ENCODE measurements at regions not wholly inside any gene's neighbourhood (a gene's known extent, or its start where the extent isn't known, plus 50 kb on each side); places are given as distances from the start of the nearest gene placed in this dataset.

- Histone ChIP-seq H3K36me3 (ENCODE audit: control insufficient read depth, insufficient read depth, low read length) (no peaks in the 10 kb centered on the region), H3K27ac (ENCODE audit: low read depth, low read length, severe bottlenecking) (no peak overlapping the region), H3K4me1 (ENCODE audit: control insufficient read depth, insufficient read depth, low read length, poor library complexity, severe bottlenecking) (no peaks in the 10 kb centered on the region), H3K4me3 (ENCODE audit: extremely low read depth, insufficient read depth, low read length, poor library complexity, severe bottlenecking) (no peak overlapping the region), H3K9me3 (ENCODE audit: control insufficient read depth, low read length) (no peaks in the 10 kb centered on the region)
- WGBS, 2 experiments (ENCODE audit: insufficient coverage in 2 of 2) = 94 to 100% methylated on average over 2 of the region's 4 CpGs
These were observed 260.4 kb downstream of the SLC4A3 start for GRCh38 chr2:219887870-219888269.

GRCh38 chr2:219893541-219893940, 266.1 kb downstream of the SLC4A3 start:
- Histone ChIP-seq H3K27ac (ENCODE audit: low read depth, low read length, severe bottlenecking) (no peak overlapping the region), H3K9me3 (ENCODE audit: control insufficient read depth, low read length) (no peaks in the 10 kb centered on the region), H3K4me1 (ENCODE audit: control insufficient read depth, insufficient read depth, low read length, poor library complexity, severe bottlenecking) (no peaks in the 10 kb centered on the region), H3K4me3 (ENCODE audit: extremely low read depth, insufficient read depth, low read length, poor library complexity, severe bottlenecking) (no peak overlapping the region), H3K36me3 (ENCODE audit: control insufficient read depth, insufficient read depth, low read length) (no peaks in the 10 kb centered on the region)
- 93 to 100% methylated on average over 2 of the region's 2 CpGs for WGBS, 2 experiments (ENCODE audit: insufficient coverage in 2 of 2)

DNA sequence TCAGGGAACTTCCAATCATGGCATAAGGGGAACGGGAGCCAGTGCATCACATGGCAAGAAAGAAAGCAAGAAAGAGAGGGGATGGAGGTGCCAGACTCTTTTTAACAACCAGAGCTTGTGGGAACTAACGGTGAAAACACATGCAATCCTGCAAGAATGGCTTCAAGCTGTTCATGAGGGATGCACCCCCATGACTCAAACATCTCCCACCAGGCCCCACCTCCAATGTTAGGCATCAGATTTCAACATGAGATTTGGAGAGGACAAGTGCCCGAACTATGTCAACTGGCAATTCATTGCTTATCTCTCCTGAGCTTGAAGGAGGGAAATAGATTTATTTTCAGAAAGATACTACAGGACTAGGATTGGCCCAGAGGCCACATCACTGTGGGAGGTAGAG, 270.0 kb downstream of the SLC4A3 start:
- no peaks in the 10 kb centered on the region for H3K9me3 ChIP-seq (ENCODE audit: control insufficient read depth, low read length)
- 65 to 89% methylated on average over 1 to 2 of the region's 3 CpGs for WGBS, 2 experiments (ENCODE audit: insufficient coverage in 2 of 2)
- no peaks in the 10 kb centered on the region for H3K36me3 ChIP-seq (ENCODE audit: control insufficient read depth, insufficient read depth, low read length)
- H3K4me1 ChIP-seq (ENCODE audit: control insufficient read depth, insufficient read depth, low read length, poor library complexity, severe bottlenecking) = no peaks in the 10 kb centered on the region
- no peak overlapping the region for H3K27ac ChIP-seq (ENCODE audit: low read depth, low read length, severe bottlenecking)
- H3K4me3 ChIP-seq (ENCODE audit: extremely low read depth, insufficient read depth, low read length, poor library complexity, severe bottlenecking) = no peak overlapping the region

DNA sequence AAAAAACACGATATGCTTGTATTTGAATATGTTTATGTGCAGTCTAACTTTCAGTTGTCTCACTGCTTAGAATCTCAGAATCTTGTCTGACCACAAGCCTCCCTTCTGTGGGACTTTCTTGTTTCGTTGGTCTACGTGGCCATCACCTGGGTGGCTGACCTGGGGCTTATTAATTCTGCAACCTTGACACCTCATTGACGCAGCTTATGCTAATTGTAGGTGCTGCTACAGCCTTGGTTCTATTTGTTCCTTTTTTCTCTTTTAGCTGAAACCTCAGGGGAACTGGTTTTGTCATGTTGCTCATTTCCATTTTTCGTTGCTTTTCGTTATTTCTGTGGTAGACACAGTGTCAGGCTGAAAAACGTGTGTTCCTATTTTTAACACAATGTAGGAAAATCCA, 273.7 kb downstream of the SLC4A3 start:
- no peak overlapping the region for H3K27ac ChIP-seq (ENCODE audit: low read depth, low read length, severe bottlenecking)
- H3K4me1 ChIP-seq (ENCODE audit: control insufficient read depth, insufficient read depth, low read length, poor library complexity, severe bottlenecking) = no peaks in the 10 kb centered on the region
- no peak overlapping the region for H3K4me3 ChIP-seq (ENCODE audit: extremely low read depth, insufficient read depth, low read length, poor library complexity, severe bottlenecking)
- H3K9me3 ChIP-seq (ENCODE audit: control insufficient read depth, low read length) = no peaks in the 10 kb centered on the region
- WGBS, 2 experiments (ENCODE audit: insufficient coverage in 2 of 2) = 89 to 90% methylated on average over 2 to 4 of the region's 7 CpGs
- no peaks in the 10 kb centered on the region for H3K36me3 ChIP-seq (ENCODE audit: control insufficient read depth, insufficient read depth, low read length)

GRCh38 chr2:219902891-219903552, 275.6 kb downstream of the SLC4A3 start:
- H3K27ac ChIP-seq (ENCODE audit: low read depth, low read length, severe bottlenecking) = no peak overlapping the region
- 62 to 64% methylated on average over 8 to 10 of the region's 10 CpGs for WGBS, 2 experiments (ENCODE audit: insufficient coverage in 2 of 2)
- no peaks in the 10 kb centered on the region for H3K9me3 ChIP-seq (ENCODE audit: control insufficient read depth, low read length)
- H3K36me3 ChIP-seq (ENCODE audit: control insufficient read depth, insufficient read depth, low read length) = no peaks in the 10 kb centered on the region
- no peaks in the 10 kb centered on the region for H3K4me1 ChIP-seq (ENCODE audit: control insufficient read depth, insufficient read depth, low read length, poor library complexity, severe bottlenecking)
- no peak overlapping the region for H3K4me3 ChIP-seq (ENCODE audit: extremely low read depth, insufficient read depth, low read length, poor library complexity, severe bottlenecking)

GRCh38 chr2:219905640-219906039, 278.2 kb downstream of the SLC4A3 start:
- H3K36me3 ChIP-seq (ENCODE audit: control insufficient read depth, insufficient read depth, low read length) = no peaks in the 10 kb centered on the region
- H3K9me3 ChIP-seq (ENCODE audit: control insufficient read depth, low read length) = no peaks in the 10 kb centered on the region
- H3K4me1 ChIP-seq (ENCODE audit: control insufficient read depth, insufficient read depth, low read length, poor library complexity, severe bottlenecking) = no peaks in the 10 kb centered on the region
- no peak overlapping the region for H3K4me3 ChIP-seq (ENCODE audit: extremely low read depth, insufficient read depth, low read length, poor library complexity, severe bottlenecking)
- WGBS, 2 experiments (ENCODE audit: insufficient coverage in 2 of 2) = 91 to 100% methylated on average over 1 to 2 of the region's 2 CpGs
- H3K27ac ChIP-seq (ENCODE audit: low read depth, low read length, severe bottlenecking) = no peak overlapping the region

DNA sequence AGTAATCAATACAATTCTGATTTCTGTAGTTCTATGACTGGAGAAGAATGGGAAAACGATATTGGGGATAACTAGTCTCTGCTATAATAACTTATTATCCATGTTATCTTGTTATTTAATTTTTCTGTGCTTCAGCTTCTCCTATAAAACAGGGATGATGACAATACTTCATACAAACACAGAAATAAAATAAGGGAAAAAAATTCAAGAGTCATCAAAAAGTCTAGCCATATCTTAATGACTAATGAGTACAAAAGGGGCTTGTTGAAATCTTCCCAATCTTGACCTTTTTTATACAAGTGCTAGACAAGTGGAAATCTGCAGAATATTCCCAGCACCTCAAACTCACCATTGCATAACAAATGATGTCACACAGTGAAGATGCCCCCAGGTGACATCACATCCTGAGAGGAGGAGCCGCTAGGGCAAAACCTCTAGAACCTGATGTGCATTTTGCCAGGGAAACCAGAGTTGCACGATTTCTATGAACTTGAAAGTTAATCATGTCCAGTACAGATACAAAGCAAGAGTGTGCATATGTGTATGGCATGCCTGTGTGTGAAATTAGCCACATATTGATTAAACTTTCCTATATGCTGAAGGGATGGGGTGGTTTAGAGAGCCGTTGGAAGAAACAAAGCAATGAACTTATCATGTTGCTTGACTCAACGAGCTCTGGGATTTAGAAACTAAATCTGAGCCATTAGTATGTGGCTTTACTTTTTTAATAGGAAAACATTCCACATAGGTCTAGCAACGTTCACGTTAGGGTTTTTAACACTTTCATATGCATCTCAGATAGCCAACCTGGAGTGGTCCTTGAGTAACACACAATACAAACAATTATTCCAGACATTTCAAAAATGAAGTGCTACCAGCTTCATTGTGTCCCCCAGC, 278.9 kb downstream of the SLC4A3 start:
- Histone ChIP-seq H3K4me3 (ENCODE audit: extremely low read depth, insufficient read depth, low read length, poor library complexity, severe bottlenecking) (no peak overlapping the region), H3K4me1 (ENCODE audit: control insufficient read depth, insufficient read depth, low read length, poor library complexity, severe bottlenecking) (no peaks in the 10 kb centered on the region), H3K27ac (ENCODE audit: low read depth, low read length, severe bottlenecking) (no peak overlapping the region), H3K36me3 (ENCODE audit: control insufficient read depth, insufficient read depth, low read length) (no peaks in the 10 kb centered on the region), H3K9me3 (ENCODE audit: control insufficient read depth, low read length) (no peaks in the 10 kb centered on the region)
- 95 to 100% methylated on average over 2 to 6 of the region's 7 CpGs for WGBS, 2 experiments (ENCODE audit: insufficient coverage in 2 of 2)

- Histone ChIP-seq H3K36me3 (ENCODE audit: control insufficient read depth, insufficient read depth, low read length) (no peaks in the 10 kb centered on the region), H3K4me1 (ENCODE audit: control insufficient read depth, insufficient read depth, low read length, poor library complexity, severe bottlenecking) (no peaks in the 10 kb centered on the region), H3K9me3 (ENCODE audit: control insufficient read depth, low read length) (no peaks in the 10 kb centered on the region), H3K4me3 (ENCODE audit: extremely low read depth, insufficient read depth, low read length, poor library complexity, severe bottlenecking) (no peak overlapping the region), H3K27ac (ENCODE audit: low read depth, low read length, severe bottlenecking) (no peak overlapping the region)
- 82 to 93% methylated on average over 3 of the region's 4 CpGs for WGBS, 2 experiments (ENCODE audit: insufficient coverage in 2 of 2)
These were observed 279.6 kb downstream of the SLC4A3 start for GRCh38 chr2:219907011-219907365.

GRCh38 chr2:219908538-219908937, 281.1 kb downstream of the SLC4A3 start:
- no peak overlapping the region for H3K4me3 ChIP-seq (ENCODE audit: extremely low read depth, insufficient read depth, low read length, poor library complexity, severe bottlenecking)

DNA sequence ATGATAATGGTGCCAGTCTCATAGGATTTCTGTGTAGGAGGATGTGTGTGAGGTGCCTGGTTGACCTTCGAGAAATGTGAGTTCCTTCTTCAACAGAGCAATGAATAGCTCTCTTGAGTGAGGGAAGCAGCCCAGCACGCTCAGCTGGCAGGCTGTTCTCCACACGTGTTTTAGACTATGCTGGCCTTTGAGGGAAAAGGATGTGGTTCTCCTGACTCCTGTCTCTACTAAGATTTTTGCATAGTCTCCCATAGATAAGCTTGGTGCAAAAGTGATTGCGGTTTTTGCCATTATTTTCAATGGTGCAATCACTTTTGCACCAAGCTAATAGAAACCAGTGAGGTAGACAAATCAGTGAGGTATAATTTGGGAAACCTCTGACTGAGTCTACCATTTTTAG, 284.1 kb downstream of the SLC4A3 start:
- no peaks in the 10 kb centered on the region for H3K9me3 ChIP-seq (ENCODE audit: control insufficient read depth, low read length)
- H3K4me1 ChIP-seq (ENCODE audit: control insufficient read depth, insufficient read depth, low read length, poor library complexity, severe bottlenecking) = peaks cover 4% of the 10 kb centered on the region
- WGBS, 2 experiments (ENCODE audit: insufficient coverage in 2 of 2) = 74 to 100% methylated on average over 1 to 2 of the region's 4 CpGs
- H3K27ac ChIP-seq (ENCODE audit: low read depth, low read length, severe bottlenecking) = no peak overlapping the region
- no peak overlapping the region for H3K4me3 ChIP-seq (ENCODE audit: extremely low read depth, insufficient read depth, low read length, poor library complexity, severe bottlenecking)
- H3K36me3 ChIP-seq (ENCODE audit: control insufficient read depth, insufficient read depth, low read length) = no peaks in the 10 kb centered on the region

More at GRCh38 chr2:219908538-219908937, 281.1 kb downstream of the SLC4A3 start:
- 83 to 91% methylated on average over 1 to 2 of the region's 2 CpGs for WGBS, 2 experiments (ENCODE audit: insufficient coverage in 2 of 2)
- no peaks in the 10 kb centered on the region for H3K36me3 ChIP-seq (ENCODE audit: control insufficient read depth, insufficient read depth, low read length)
- H3K4me1 ChIP-seq (ENCODE audit: control insufficient read depth, insufficient read depth, low read length, poor library complexity, severe bottlenecking) = peaks cover 4% of the 10 kb centered on the region
- no peaks in the 10 kb centered on the region for H3K9me3 ChIP-seq (ENCODE audit: control insufficient read depth, low read length)
- no peak overlapping the region for H3K27ac ChIP-seq (ENCODE audit: low read depth, low read length, severe bottlenecking)

- 69 to 91% methylated on average over 5 of the region's 7 CpGs for WGBS, 2 experiments (ENCODE audit: insufficient coverage in 2 of 2)
- Histone ChIP-seq H3K4me3 (ENCODE audit: extremely low read depth, insufficient read depth, low read length, poor library complexity, severe bottlenecking) (no peak overlapping the region), H3K36me3 (ENCODE audit: control insufficient read depth, insufficient read depth, low read length) (no peaks in the 10 kb centered on the region), H3K4me1 (ENCODE audit: control insufficient read depth, insufficient read depth, low read length, poor library complexity, severe bottlenecking) (peaks cover 4% of the 10 kb centered on the region), H3K9me3 (ENCODE audit: control insufficient read depth, low read length) (no peaks in the 10 kb centered on the region), H3K27ac (ENCODE audit: low read depth, low read length, severe bottlenecking) (peak overlapping the region; percentile 74)
These were observed 285.1 kb downstream of the SLC4A3 start for GRCh38 chr2:219912491-219912921.

Data from mesodermal cell (in vitro differentiated cells).